Caco-2 (cell line): ENCODE measurements at regions not wholly inside any gene's neighbourhood (a gene's known extent, or its start where the extent isn't known, plus 50 kb on each side); places are given as distances from the start of the nearest gene placed in this dataset.

Experiments
- BruUV-seq: library from RNA; stranded (reverse); fragments of 400-500 nt; replicated peaks from 2 replicates; lab custom pipeline; 2021; lab: Mats Ljungman, UMichigan
- CTCF ChIA-PET: fragments of 300-600 bp; sonication (Branson Sonifier 250); formaldehyde crosslinking; loops from one replicate; lab custom pipeline; 2022; ENCODE audit warnings: antibody characterized with exemption; lab: Charles Lee
- POLR2A ChIA-PET: fragments of 300-600 bp; sonication (Branson Sonifier 250); formaldehyde crosslinking; loops from one replicate; lab custom pipeline; 2022; ENCODE audit warnings: antibody characterized with exemption; lab: Charles Lee
- DNase-seq, 2 experiments: peaks; one replicate each; pipeline versions ENCODE4 v3.0.0 to v3.0.0-alpha.2; 2020 to 2022
- H3K27me3 ChIP-seq: replicated peaks from 2 replicates; pipeline ENCODE4 v1.6.0; 2011; ENCODE audit warnings: low read length; ENCODE audit not compliant: control insufficient read depth, insufficient read depth
- H3K36me3 ChIP-seq: 2 replicates; pipeline ENCODE4 v1.5.1; 2011; ENCODE audit warnings: low read length; ENCODE audit not compliant: control insufficient read depth, insufficient read depth
- H3K4me1 ChIP-seq: fragments of 250-450 bp; sonication (Bioruptor Pico); 2 replicates; pipeline ENCODE4 v1.5.1; 2020; ENCODE audit warnings: mild to moderate bottlenecking
- H3K4me3 ChIP-seq: 2 replicates; pipeline ENCODE4 v1.5.1; 2011; ENCODE audit warnings: low read depth, mild to moderate bottlenecking, control low read depth, low read length
- H3K9me3 ChIP-seq: fragments of 250-450 bp; sonication (Bioruptor Pico); 2 replicates; pipeline ENCODE4 v1.5.1; 2020; ENCODE audit warnings: mild to moderate bottlenecking, moderate library complexity
- H3K27ac Mint-ChIP-seq: one replicate; pipeline ENCODE4 v1.8.0; 2022; ENCODE audit warnings: mixed read lengths; ENCODE audit not compliant: unreplicated experiment
- H3K27me3 Mint-ChIP-seq: one replicate; pipeline ENCODE4 v1.8.0; 2022; ENCODE audit warnings: mixed read lengths; ENCODE audit not compliant: insufficient read depth, unreplicated experiment
- H3K36me3 Mint-ChIP-seq: one replicate; pipeline ENCODE4 v1.8.0; 2022; ENCODE audit warnings: mild to moderate bottlenecking, mixed read lengths; ENCODE audit not compliant: insufficient read depth, unreplicated experiment
- H3K4me1 Mint-ChIP-seq: one replicate; pipeline ENCODE4 v1.8.0; 2022; ENCODE audit warnings: low read depth, mixed read lengths; ENCODE audit not compliant: unreplicated experiment
- H3K4me3 Mint-ChIP-seq: one replicate; pipeline ENCODE4 v1.8.0; 2022; ENCODE audit warnings: mild to moderate bottlenecking, moderate library complexity, mixed read lengths; ENCODE audit not compliant: unreplicated experiment
- H3K9me3 Mint-ChIP-seq: one replicate; pipeline ENCODE4 v1.8.0; 2022; ENCODE audit warnings: mixed read lengths; ENCODE audit not compliant: unreplicated experiment
- intact Hi-C: fragments of 100-400 bp; cut with micrococcal nuclease; formaldehyde crosslinking; loops from one replicate; pipeline ENCODE4 v1.10.0; 2022; ENCODE audit not compliant: unreplicated experiment
- TF ChIP-seq, protein P1 (sequence below), 2 experiments: fragments of 200-600 bp in 1 of 2; IDR thresholded peaks; 1 replicate in 1 of 2; 2 replicates in 1 of 2; pipeline versions ENCODE4 v1.5.1 to v1.8.0; 2011 to 2022; ENCODE audit warnings: antibody characterized with exemption in 1 of 2, control low read depth in 1 of 2, inconsistent platforms in 1 of 2, low read depth in 1 of 2, low read length in 1 of 2, mild to moderate bottlenecking in 1 of 2, moderate library complexity in 1 of 2; ENCODE audit not compliant: insufficient read depth in 1 of 2, severe bottlenecking in 1 of 2, unreplicated experiment in 1 of 2

DNA sequence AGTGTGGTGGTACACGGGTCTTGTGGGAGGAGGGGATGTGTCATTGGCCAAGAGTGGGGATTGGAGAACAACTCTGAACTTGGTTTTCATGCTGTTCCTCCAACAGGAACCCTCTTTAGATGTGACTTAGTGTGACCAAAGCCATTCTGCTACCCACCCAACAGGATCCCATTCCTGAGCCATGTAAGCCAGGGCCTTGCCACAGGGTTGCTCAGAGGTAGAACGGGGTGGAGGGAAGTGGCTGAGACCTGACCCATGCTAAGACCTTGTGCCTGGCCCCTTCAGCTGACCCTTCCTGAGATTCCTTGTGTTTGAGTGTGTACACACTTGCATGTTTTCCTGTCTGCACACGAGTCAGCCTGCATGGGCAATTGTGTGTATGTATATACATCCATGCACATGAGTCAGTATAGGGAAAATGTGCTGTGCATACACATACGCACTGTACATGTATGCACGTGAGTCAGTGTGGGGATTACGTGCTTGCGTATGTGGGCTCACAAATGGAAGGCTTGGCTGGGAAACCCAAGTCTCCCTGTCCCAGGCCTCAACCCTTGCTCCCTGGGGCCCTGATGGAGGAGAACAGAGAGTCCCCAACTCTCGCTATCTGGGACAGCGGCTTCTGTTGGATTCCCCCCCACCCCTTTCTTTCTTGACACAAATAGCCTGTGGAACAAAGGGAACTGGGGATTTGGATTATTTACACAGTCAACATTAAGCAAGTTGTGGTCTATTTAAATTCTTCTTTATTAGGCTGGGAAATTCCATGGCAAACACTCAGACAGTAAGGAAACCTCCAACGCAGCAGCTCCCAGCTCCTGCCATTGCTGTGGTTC is 339.8 kb downstream of the DYSF start:
- no peak overlapping the region for H3K4me3 ChIP-seq
- H3K4me1 ChIP-seq, result peaks cover 43% of the 10 kb centered on the region
- H3K4me1 Mint-ChIP-seq, result peaks cover 34% of the 10 kb centered on the region
- intact Hi-C loops, result no loop called here
- TF ChIP-seq, protein P1, sequence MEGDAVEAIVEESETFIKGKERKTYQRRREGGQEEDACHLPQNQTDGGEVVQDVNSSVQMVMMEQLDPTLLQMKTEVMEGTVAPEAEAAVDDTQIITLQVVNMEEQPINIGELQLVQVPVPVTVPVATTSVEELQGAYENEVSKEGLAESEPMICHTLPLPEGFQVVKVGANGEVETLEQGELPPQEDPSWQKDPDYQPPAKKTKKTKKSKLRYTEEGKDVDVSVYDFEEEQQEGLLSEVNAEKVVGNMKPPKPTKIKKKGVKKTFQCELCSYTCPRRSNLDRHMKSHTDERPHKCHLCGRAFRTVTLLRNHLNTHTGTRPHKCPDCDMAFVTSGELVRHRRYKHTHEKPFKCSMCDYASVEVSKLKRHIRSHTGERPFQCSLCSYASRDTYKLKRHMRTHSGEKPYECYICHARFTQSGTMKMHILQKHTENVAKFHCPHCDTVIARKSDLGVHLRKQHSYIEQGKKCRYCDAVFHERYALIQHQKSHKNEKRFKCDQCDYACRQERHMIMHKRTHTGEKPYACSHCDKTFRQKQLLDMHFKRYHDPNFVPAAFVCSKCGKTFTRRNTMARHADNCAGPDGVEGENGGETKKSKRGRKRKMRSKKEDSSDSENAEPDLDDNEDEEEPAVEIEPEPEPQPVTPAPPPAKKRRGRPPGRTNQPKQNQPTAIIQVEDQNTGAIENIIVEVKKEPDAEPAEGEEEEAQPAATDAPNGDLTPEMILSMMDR (IDR thresholded peaks at IDR 0.05; ENCODE audit: insufficient read depth in 1 of 2, low read depth in 1 of 2, low read length in 1 of 2, severe bottlenecking in 1 of 2, unreplicated experiment in 1 of 2), result no peak
- BruUV-seq, result no TSS peak
- no peaks in the 10 kb centered on the region for H3K36me3 ChIP-seq
- no peaks in the 10 kb centered on the region for H3K9me3 ChIP-seq
- POLR2A ChIA-PET, result no interaction called here
- H3K9me3 Mint-ChIP-seq, result no peaks in the 10 kb centered on the region
- H3K27me3 Mint-ChIP-seq, result no peaks in the 10 kb centered on the region
- H3K4me3 Mint-ChIP-seq, result peak overlapping the region; percentile 15
- H3K27ac Mint-ChIP-seq, result peak overlapping the region; percentile 72
- H3K27me3 ChIP-seq, result no peaks in the 10 kb centered on the region
- CTCF ChIA-PET, result interaction anchor here (0.6 to 1.4 kb wide), 2 partner anchors 10 to 357 kb away, joined by 3 to 5 read pairs; no protein-coding TSS in a partner anchor
- peak; percentile 65 to 70 for DNase-seq
- H3K36me3 Mint-ChIP-seq, result no peaks in the 10 kb centered on the region

DNA sequence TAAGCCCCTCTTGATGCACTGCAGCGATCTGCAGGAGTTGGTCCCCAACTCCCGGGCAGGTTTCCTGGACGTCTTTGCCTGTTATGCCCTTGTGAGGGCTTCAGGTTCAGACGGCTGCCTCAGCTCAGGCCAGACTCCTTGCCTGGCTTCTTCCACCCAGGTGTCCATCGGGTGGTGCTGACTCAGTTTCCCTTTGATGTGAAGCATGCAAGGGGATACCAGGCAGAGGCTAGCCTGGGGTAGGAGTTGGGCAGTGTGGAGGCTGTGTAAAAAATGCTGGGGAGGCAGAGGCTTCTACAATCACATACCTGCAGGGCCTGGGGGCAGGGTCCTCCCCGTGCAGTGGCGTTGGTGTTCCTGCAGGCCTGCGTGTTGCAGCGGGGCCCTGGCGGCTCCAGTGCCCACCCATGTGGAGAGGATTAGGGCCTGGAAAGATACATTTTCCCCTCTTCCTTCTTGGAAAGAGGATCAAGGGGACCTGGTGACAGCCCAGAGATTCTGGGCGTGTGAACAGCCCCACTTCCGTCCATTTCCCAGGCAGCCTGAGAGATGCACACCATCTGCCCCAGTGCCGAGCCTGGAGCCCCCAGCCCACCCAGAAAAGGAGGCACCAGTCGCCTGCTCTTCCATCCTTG is 338.3 kb downstream of the DYSF start:
- H3K36me3 Mint-ChIP-seq, result no peaks in the 10 kb centered on the region
- TF ChIP-seq, protein P1 (IDR thresholded peaks at IDR 0.05; ENCODE audit: insufficient read depth in 1 of 2, low read depth in 1 of 2, low read length in 1 of 2, severe bottlenecking in 1 of 2, unreplicated experiment in 1 of 2), result no peak
- H3K4me3 Mint-ChIP-seq, result no peak overlapping the region
- no peak for DNase-seq
- no TSS peak for BruUV-seq
- no peak overlapping the region for H3K4me3 ChIP-seq
- H3K9me3 ChIP-seq, result no peaks in the 10 kb centered on the region
- H3K36me3 ChIP-seq, result no peaks in the 10 kb centered on the region
- intact Hi-C loops, result no loop called here
- H3K4me1 Mint-ChIP-seq, result peaks cover 25% of the 10 kb centered on the region
- no peaks in the 10 kb centered on the region for H3K27me3 ChIP-seq
- no peak overlapping the region for H3K27ac Mint-ChIP-seq
- ChIA-PET POLR2A (no interaction called here), CTCF (no interaction called here)
- H3K4me1 ChIP-seq, result peaks cover 42% of the 10 kb centered on the region
- H3K9me3 Mint-ChIP-seq, result no peaks in the 10 kb centered on the region
- H3K27me3 Mint-ChIP-seq, result no peaks in the 10 kb centered on the region

DNA sequence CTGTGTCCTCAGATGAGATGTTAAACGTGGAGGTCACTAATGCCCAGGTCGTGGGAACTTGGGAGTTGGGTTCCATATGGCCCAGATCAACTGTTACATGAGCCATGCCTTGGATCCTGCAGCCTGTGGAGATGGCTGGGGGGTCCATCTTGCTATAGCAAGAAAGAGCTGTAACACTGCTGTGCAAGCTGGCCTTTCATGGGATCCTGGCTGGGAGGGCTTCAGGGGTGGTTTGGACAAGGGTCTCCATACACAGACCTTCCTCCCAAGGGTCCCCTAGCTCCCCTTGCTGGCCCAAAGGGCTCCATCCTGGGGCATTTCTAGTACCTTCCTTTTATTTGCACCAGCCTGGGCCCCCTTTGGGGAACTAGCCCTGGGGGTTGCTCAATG is 337.7 kb downstream of the DYSF start:
- H3K27me3 ChIP-seq, result no peaks in the 10 kb centered on the region
- peaks cover 37% of the 10 kb centered on the region for H3K4me1 ChIP-seq
- CTCF ChIA-PET, result interaction anchor here (0.6 kb wide), 1 partner anchor 1387 kb away, joined by 3 read pairs; no protein-coding TSS in a partner anchor
- H3K4me3 Mint-ChIP-seq, result no peak overlapping the region
- intact Hi-C loops, result no loop called here
- no peaks in the 10 kb centered on the region for H3K36me3 ChIP-seq
- no peaks in the 10 kb centered on the region for H3K27me3 Mint-ChIP-seq
- no peaks in the 10 kb centered on the region for H3K36me3 Mint-ChIP-seq
- no peak overlapping the region for H3K4me3 ChIP-seq
- H3K9me3 ChIP-seq, result no peaks in the 10 kb centered on the region
- peaks cover 28% of the 10 kb centered on the region for H3K4me1 Mint-ChIP-seq
- DNase-seq, result no peak
- TF ChIP-seq, protein P1 (IDR thresholded peaks at IDR 0.05; ENCODE audit: insufficient read depth in 1 of 2, low read depth in 1 of 2, low read length in 1 of 2, severe bottlenecking in 1 of 2, unreplicated experiment in 1 of 2), result no peak
- no TSS peak for BruUV-seq
- POLR2A ChIA-PET, result no interaction called here
- H3K9me3 Mint-ChIP-seq, result no peaks in the 10 kb centered on the region
- H3K27ac Mint-ChIP-seq, result no peak overlapping the region
